ENCODE measurements at regions not wholly inside any gene's neighbourhood (a gene's known extent, or its start where the extent isn't known, plus 50 kb on each side); places are given as distances from the start of the nearest gene placed in this dataset.

DNA sequence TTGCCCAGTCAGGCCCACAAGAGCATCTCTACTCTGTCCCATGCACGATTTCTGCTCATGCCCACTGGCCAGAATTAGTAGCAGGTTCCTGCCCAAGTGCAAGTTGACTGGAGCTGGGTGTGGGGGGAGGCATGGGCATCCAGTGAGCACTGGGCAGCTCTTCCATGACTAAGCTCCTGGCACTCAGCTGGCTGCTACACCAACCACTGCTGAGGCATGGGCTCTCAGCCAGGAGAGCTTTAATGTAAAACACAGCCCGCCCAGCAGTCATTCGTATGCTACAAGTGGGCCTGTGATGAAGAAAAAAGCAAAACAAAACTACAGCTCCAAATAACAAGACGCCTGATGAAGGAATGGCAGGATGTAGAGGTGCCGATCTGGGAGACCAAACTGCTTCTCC, 335.4 kb upstream of the PFKP start:
- DNase-seq, result no peak

DNA sequence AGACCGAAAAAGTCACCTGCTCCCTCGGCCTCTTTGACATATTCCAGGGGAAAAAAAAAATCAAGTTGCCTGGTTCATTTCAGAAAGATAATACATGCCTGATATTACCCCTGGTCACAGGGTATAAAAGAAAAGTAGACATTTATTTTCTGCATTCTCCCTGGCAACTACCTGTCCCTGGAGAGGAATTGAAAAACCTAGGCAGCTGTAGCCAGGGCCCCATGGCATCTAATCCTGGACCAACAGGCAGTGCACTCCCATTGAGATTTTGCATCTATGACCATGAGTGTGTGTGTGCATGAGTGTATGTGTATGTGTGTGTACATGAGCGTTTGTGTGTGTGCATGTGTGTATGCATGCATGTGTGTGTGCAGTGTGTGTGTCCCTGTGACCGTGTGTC, 338.2 kb upstream of the PFKP start:
- DNase-seq, result no peak

DNA sequence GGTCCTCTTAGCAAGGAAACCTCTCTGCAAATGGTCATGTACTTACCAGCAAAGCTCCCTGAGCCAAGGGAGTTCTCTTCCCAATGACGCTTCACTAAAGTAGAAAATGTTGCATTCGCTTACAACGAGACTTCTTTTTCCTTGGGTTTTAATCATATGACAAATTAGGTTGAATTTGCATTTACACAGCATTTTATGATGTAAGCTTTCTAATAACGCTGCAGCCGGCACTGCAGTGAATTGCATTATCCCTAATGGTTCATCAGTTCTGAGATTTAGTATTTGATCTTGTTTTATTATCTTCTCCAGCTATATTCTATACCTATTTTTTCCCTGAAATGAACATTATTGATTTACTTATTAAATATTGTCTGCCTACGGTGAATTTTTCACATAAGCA, 339.3 kb upstream of the PFKP start:
- DNase-seq, result no peak

DNA sequence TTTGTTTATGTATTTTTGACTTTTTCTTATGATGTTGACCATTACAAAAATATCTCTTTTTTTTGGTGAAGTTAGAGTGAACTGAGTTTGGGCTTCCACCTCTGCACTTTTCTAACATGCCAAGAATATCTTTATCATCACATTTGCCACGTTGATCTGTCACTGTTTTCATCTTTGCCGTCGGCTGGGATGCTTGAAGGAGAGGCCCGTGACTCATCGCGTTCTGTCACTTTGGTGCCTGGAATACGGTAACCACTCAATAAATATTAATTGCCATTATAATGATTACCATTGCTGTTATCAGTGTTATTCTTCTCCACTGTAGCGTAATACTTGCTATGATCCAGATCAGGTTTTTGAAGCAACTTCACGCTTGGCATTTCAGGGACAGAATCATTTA, 350.8 kb upstream of the PFKP start:
- no peak for DNase-seq

DNA sequence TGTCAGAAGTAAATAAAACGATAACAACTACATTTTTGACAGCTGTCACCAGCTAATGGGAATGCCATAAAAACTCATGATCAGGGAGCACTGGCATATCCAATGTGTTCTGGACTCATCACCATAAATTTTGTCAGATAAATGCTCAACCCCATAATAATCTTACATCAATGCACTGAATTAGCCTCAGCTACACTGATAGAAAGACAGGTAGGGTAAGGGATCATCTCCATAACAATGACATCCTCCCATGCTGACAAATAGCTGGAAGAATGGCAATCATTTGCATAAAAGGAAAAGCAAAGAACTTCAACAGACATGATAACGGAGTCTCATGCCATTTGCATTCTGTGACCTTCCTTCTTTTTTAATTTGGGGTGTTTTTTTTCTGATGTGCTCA, 352.8 kb upstream of the PFKP start:
- no peak for DNase-seq

DNA sequence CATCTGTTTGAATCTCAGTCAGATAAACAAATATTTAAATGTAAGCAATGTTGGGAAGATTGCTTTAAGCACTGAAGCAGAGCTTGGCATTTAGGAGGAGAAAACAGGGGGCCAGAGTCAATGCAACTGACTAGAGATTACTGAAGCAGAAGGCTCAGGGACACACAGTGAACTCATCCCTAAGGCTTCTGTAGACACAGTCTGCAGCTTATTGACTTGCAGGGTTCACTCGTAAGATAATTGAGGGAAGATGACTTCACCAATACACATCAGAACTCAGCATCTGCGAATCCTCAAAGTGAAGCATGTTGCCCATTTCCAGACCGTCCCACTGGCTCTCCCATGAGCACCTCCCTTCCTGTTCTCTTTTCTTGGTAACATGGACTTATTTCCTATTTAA, 363.4 kb upstream of the PFKP start:
- no peak for DNase-seq

DNA sequence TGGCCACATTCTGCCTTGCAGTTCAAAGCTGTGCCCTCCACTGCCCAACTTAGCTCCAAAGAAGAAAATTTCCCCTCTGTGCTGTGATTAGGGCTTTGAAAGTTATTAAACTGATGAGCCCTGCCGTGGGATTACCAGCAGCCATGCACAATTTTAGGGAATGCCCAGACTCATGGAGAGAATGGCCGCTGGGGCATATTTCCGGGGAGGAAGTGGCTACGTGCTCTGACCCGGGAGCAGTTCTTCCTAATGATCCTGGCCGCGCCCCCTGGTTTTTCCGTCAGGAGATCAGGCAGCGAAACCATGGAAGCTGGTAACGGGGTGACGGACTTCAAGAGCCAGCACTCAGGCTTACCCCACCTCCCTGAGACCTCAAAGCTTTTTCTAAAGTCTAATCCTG, 365.5 kb upstream of the PFKP start:
- DNase-seq, result no peak

DNA sequence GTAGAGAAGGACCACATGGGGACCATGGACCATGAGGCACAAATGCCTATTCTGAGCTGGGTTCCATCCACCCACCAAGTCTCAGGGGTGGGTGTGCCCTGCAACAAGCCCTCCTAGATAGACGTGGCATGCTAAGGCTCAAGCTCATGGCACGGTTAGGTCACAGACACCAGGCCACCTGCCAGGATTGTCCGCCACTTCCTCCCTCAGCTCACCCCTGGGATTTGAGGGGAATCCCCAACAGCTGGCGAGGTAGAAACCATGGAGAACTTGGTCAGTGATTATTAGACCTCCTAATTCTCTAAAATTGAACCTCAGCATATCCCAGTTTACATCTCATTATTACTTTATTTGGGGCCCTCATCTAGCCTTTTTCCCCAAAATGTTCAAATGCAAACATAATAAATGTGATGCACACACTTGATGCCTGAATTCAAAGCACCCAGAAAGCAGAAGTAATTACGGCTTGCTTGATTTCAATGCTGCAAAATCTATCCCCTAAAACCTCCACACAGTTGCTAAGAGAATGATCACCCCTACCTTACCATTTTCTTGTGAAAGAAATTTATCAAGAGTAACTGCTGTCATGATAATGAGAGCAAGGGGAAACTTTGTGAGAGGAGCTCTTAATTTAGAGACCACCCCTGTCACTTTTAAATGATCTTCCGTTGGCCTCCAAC, 366.6 kb upstream of the PFKP start:
- no peak for DNase-seq

DNA sequence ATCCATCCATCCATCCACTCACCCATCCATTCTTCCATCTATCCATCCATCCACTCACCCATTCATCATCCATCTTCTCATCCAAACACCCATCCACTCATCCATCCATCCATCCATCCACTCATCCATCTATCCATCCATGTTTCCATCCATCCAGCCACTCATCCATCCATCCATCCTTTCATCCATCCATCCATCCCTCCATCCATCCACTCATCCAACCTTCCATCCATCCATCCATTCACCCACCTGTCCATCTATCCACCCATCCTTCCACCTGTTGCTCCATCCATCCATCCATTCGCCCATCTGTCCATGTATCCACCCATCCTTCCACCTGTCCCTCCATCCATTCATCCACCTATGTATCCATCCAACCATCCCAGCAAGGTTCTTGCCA, 378.4 kb upstream of the PFKP start:
- no peak for DNase-seq

DNA sequence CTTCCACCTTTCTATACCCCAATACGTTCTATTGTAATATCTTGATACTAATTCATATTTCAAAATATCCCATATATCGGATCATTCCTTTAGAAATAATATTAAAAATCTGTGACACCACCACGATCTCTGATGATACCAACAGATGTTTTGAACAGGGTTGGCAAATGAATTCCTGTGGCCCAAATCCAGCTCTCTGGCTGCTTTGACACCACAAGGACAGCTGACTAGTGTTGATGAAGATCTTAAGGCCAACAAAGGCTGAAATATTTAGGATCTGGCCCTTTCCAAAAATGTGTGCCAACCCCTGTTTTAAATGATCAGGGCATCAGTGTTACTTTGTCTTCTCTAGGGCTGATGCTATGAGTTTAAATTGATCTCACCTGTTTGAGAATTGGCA, 380.7 kb upstream of the PFKP start:
- DNase-seq, result peak; percentile 18 to 52 (median 33)

DNA sequence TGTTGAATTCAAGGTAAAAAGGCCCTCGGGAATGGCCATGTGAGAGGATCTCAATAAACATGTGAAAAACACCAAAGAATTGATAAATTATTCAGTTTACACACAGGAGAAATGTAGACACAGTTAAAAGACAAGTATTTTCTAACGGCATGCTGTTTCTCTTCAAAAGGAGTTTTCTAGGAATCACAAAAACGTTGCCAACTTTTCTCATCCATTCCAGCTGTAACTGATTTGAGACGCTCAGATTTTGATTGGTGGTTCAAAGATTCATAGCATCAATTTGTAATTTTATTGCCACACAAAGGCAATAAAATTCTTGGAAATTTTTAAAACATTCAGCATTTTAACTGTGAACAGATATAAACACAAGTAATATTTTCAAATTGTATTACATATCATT, 384.9 kb upstream of the PFKP start:
- DNase-seq, result peak; percentile 29 to 69 (median 34)

DNA sequence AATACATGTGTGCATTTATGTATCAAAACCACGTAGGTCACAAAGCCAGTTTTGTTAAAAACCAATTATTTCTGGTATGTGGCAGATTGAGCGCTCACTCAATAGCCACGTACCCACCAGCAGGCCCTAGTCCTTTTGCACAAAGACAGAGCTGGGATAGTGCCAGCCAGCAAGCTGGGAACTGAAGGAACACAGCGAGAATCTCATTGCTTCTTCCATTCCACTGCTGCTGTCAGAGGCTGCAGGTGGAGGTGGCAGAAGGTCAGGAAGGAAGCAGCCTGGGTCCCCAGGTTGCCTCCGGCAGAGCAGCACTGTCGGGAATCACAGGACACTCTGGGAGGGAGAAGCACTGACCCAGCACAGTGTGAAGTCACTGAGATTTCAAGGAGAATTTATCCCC, 385.5 kb upstream of the PFKP start:
- peak in 1 of 3 donors; percentile 56 for DNase-seq

DNA sequence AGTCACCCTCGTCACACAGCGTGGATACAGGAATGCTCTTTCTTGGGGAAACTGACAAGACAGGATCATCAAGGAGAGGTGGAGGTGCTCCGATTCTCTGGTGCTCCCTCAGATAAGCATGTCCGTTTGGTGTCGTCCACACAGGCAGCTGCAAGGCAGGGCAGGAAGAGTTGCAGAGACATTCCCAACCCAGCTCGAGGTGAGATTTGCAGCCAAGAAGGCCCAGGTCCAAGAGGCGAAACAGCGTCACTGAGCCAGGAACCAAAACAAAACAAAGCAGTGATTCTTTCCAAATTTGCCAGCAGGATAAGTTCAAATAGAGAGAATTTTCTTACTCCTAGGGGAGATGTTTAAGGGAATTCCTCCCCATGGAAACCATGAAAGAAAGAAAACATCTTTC, 386.5 kb upstream of the PFKP start:
- DNase-seq, result peak; percentile 20 to 73 (median 43)

DNA sequence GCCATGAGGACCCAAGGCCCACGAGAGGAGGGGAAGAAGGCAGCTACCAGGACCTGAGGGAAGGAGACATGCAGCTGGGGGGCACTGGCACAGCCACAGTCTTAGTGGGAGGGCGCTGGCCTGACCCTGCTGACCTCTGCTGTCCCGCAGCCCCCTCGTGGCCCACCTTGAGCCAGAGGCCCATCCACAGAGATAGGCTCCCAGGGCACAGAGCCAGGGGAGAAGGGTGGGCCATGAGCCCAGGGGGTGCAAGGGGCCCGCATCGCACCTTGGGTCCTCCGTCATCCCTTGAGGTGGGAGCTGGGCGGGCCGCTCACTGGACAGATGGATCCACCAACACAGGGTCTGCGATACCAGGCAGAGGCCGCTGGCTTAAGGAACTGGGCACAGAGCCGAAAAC, 387.7 kb upstream of the PFKP start:
- no peak for DNase-seq

DNA sequence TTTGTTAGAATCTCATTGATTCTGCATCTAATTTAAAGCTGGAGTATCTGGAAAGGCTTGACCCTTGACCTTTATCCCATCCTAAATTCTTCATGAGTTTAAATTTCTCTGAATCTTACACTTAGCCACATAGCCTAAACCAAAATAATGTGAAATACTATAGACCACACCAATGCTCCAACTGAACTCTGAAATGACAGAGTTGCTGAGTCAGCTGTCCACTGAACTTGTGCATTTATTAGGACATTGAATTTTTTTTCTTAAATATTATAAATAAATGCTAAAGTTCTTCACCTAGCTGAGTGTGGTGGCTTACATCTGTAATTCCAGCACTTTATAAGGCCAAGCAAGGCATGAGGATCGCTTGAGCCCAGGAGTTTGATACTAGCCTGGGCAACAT, 390.9 kb upstream of the PFKP start:
- DNase-seq, result no peak

DNA sequence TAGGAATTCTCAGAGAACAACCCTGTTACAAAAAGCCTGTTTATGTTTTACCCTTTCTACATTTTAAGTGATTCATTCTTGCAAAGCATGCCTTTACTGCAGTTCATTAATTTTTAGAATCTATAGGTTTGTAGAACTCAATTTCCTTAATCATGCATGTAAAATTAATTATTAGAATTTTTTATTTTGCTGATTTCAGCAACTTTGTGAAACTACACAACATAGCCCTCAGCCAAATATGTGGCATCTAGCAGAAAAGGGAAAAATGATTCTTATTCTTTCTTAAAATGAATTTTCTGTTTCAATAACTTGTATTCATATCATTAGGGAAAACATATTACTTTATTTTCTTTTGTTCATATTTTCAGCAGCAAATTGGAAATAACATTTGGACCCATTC, 392.9 kb upstream of the PFKP start:
- DNase-seq, result no peak

DNA sequence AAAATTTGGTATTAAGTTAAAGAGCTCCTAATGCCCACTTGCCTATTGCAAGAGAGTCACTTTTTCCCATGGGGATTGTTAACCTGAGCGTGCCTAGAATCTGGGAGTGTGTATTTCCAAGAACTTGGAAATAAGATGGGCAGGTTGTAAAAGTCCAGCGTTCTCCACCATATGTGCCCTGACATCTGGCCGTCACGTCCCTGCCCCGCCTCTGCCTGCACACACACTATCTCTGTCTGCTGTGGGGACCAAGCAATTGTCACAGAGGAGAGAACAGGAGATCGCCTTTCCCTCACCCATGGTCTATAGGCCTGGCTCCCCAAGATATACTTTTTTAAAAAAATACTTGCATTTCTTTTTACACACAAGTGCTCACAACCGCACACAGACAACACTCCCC, 396.5 kb upstream of the PFKP start:
- DNase-seq, result no peak

DNA sequence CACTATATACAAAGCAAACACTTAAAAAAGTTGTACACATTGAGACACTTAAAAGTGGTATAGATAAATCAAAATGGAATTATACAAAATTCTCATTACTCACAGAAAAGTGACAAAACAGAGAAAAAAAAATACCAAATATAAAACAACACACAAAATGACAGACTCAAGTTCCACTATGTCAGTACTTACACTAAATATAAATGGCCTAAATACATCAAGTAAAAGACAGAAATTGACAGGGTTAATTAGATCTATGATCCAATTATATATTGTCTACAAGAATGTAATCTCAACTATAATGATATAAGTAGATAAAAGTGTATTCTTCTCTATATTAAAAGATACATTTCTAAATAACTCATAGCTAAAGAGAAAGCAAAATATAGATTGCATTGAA, 401.6 kb upstream of the PFKP start:
- no peak for DNase-seq

DNA sequence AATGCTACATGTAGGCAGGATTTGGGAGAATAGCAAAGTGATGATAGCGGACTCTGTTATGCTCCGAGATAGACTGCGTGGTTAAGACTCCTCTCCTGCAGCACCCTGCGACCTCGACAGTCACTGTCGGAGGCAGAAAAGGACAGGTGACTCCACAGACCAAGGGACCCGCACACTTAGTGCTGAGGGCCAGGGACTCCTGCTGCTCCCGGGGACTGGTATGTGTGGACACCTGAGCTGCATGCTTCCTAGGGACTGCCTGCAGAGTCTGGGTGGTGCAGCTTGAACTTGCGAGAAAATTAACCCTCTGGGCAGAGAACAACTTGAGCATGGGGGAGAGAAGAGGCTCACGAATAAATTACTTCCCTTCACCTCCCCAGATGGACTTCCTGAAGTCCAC, 407.1 kb upstream of the PFKP start:
- no peak for DNase-seq

DNA sequence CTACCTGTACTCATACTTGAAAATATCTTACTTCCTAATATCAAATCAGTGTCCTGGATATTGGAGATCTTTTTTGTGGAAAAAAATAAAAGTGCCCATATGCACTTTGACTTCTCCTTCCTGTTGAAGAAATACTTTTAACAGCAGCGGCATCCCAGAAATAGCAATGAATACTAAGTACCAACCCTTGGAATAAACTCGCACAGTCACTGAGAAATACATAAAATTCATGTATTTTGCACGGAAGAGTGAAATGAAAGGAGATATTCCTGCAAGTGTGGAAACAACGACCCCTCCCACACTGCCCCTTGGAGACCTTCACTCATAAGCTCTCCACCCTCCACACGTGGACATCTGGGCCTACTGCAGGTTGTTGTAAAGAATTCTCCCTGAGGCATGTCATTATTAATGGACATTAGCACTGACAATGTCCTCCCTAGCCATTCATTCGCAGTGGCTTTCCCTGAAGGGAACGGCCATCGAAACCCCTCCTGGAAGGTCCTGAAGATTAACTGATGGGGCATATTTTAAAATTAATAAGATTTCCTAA, 407.6 kb upstream of the PFKP start:
- DNase-seq, result no peak

DNA sequence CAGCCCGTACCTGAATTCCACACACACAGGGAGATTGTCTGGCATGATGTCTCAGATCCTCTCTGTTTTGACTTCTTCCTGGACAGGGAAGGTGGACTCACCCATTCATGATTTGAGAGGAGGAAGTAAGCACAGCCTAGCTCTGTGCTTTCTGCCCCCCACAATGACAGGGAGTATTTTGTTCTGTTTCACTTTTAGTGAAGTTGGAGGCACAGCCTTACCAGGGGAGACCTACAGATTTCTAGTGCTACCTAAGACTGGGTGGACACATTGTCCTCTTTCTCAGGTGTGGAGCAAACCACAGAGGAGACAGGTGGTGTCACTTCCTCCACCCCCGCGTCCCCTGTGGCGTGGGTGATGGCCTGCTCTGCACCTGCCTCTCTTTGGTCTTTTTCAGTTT, 408.6 kb upstream of the PFKP start:
- DNase-seq, result no peak

DNA sequence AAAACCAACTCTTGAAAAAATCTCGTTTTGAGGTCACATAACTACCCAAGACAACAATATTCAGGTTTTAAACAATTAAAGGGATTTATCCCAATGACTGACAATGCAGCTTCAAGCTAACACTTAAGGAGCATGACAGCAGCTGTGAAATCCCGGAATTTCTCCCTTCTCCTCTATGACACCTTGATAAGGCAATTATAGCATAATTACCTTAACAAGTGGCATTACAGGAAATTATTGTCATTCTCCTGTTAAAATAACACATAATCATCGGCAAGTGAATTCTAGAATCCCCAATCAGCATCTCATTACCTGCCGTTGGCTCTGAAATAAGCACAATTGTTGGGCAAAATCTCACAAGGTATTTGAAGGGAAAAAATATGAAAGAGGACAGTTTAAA, 417.0 kb upstream of the PFKP start:
- no peak for DNase-seq

DNA sequence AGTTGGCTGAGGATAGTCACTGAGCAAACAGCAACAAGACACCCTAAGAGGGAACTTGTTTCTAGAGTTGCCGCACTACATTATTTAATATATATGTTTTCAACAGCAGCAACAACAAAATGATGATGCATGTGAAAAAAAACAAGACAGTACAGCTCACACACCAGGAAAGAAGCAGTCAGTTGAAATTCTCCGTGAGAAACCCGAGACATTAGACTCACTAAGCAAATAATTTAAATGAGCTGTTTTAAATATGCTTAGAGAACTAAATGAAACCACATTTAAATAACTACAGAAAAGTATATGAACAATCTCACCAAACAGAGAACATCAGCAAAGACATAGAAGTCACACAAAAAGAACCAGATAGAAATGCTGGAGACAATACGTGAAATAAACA, 426.3 kb upstream of the PFKP start:
- no peak for DNase-seq

DNA sequence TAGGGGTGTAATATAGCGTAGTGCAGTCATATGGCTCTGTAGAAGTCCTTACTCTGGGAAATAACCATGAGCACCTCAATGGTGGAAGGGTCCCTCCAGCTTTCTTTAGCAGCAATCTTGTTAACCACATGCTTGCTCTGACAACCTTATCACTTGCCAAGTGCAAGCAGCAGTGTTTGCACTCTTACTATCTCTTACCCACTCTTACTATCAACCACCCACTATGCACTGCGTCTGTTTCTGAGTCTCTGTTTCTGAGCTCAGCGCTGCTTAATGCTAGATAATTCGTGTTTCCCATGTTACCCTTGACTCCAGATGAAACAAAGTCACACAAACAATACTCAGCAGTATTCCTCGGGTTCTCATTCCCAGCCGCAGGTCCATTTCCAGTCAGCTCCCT, 433.7 kb upstream of the PFKP start:
- no peak for DNase-seq

Measured in muscle of back (tissue), 3 donors.